ENCODE measurements at regions not wholly inside any gene's neighbourhood (a gene's known extent, or its start where the extent isn't known, plus 50 kb on each side); places are given as distances from the start of the nearest gene placed in this dataset.
A peak's percentile ranks its signal among the peaks of the same experiment; 100 is the strongest.

- TF ChIP-seq BDP1 (IDR thresholded peaks at IDR 0.05; ENCODE audit: insufficient read depth, insufficient read length) (no peak), CTBP1 (IDR thresholded peaks at IDR 0.05; ENCODE audit: borderline replicate concordance) (no peak), SIRT6 (IDR thresholded peaks at IDR 0.05; ENCODE audit: low read depth, low read length) (no peak), CSDE1 (IDR thresholded peaks at IDR 0.05) (no peak), STAT5B (CRISPR knock-in tag; IDR thresholded peaks at IDR 0.05) (no peak), NFE2L1 (tag; IDR thresholded peaks at IDR 0.05; ENCODE audit: borderline replicate concordance, low read depth) (peak; percentile 40; the same call in 1 of the 2 replicates), HDAC2 (IDR thresholded peaks at IDR 0.05) (0 out of 2 replicates have a peak, but pooled peaks have one; percentile 9), HEY1 (CRISPR knock-in tag; IDR thresholded peaks at IDR 0.05; ENCODE audit: borderline replicate concordance) (no peak), SREBF1 (IDR thresholded peaks at IDR 0.05; ENCODE audit: borderline replicate concordance, low read depth, low read length) (no peak), ZBTB8A (IDR thresholded peaks at IDR 0.05; ENCODE audit: partially characterized antibody) (no peak), SIX5 (IDR thresholded peaks at IDR 0.05; ENCODE audit: borderline replicate concordance in 1 of 2, insufficient read depth in 1 of 2, low read depth in 1 of 2, low read length in 2 of 2) (no peak), HINFP (tag; conservative IDR thresholded peaks at IDR 0.05; ENCODE audit: low read depth) (peak; percentile 69; the same call in 1 of the 2 replicates), TCF15 (CRISPR knock-in tag; IDR thresholded peaks at IDR 0.05) (0 out of 2 replicates have a peak, but pooled peaks have one; percentile 57), NCOA2 (IDR thresholded peaks at IDR 0.05; ENCODE audit: partially characterized antibody in 2 of 2) (no peak), ELK3 (CRISPR knock-in tag; IDR thresholded peaks at IDR 0.05) (no peak), ZFP30 (CRISPR knock-in tag; IDR thresholded peaks at IDR 0.05; ENCODE audit: borderline replicate concordance) (0 out of 2 replicates have a peak, but pooled peaks have one; percentile 30), TCFL5 (CRISPR knock-in tag; conservative IDR thresholded peaks at IDR 0.05) (peak; percentile 45; the same call in 1 of the 2 replicates), ZFP1 (CRISPR knock-in tag; IDR thresholded peaks at IDR 0.05) (no peak; the same call in 1 of the 2 replicates), FOXP4 (CRISPR knock-in tag; IDR thresholded peaks at IDR 0.05; ENCODE audit: borderline replicate concordance) (no peak), NFYB (IDR thresholded peaks at IDR 0.05; ENCODE audit: extremely low read depth, insufficient read length) (no peak), SAFB2 (IDR thresholded peaks at IDR 0.05; ENCODE audit: borderline replicate concordance, low read depth, low read length, severe bottlenecking) (no peak), FOXM1 (IDR thresholded peaks at IDR 0.05; ENCODE audit: low read depth) (no peak), FOXM1 (CRISPR knock-in tag; IDR thresholded peaks at IDR 0.05; ENCODE audit: low read depth) (no peak), ZNF212 (CRISPR knock-in tag; IDR thresholded peaks at IDR 0.05) (no peak)
These were observed 65.6 kb upstream of the RREB1 start (continued) for GRCh38 chr6:7042056-7042653.

Data from K562 (cell line).